Transverse colon (tissue), 4 donors: ENCODE measurements at regions not wholly inside any gene's neighbourhood (a gene's known extent, or its start where the extent isn't known, plus 50 kb on each side); places are given as distances from the start of the nearest gene placed in this dataset.

Experiments
- DNase-seq: peaks from one replicate; pipeline ENCODE4 v3.0.0-alpha.2; 2019
- H3K27ac ChIP-seq, 4 donors: fragments of 200-600 bp; sonication (generic); 2 replicates each; pipeline ENCODE4 v1.5.1; 2016 to 2018; ENCODE audit warnings: inconsistent platforms in 4 of 4
- H3K27me3 ChIP-seq: fragments of 200-600 bp; sonication (generic); 2 replicates; pipeline ENCODE4 v1.5.1; 2017; ENCODE audit warnings: inconsistent platforms
- H3K36me3 ChIP-seq, 4 donors: fragments of 200-600 bp; sonication (generic); 2 replicates each; pipeline ENCODE4 v1.5.1; 2017 to 2019; ENCODE audit warnings: inconsistent platforms in 4 of 4
- H3K4me1 ChIP-seq, 4 donors: fragments of 200-600 bp; sonication (generic); 2 replicates each; pipeline ENCODE4 v1.5.1; 2017 to 2020; ENCODE audit warnings: inconsistent platforms in 4 of 4
- H3K4me3 ChIP-seq, 4 donors: fragments of 200-600 bp; sonication (generic); 1 replicate in 1 of 4; 2 replicates in 3 of 4; pipeline versions ENCODE4 v1.5.1 to v1.6.1; 2017 to 2019; ENCODE audit warnings: inconsistent platforms in 4 of 4
- H3K9me3 ChIP-seq, 2 donors: fragments of 200-600 bp; sonication (generic); 2 replicates each; pipeline ENCODE4 v1.5.1; 2017 to 2019; ENCODE audit warnings: inconsistent platforms in 2 of 2
- EP300 ChIP-seq: sonication (generic); formaldehyde crosslinking; IDR thresholded peaks from one replicate; pipeline ENCODE4 v1.6.1; 2017; ENCODE audit warnings: antibody characterized with exemption, low read depth
- POLR2A ChIP-seq: fragments of 450-650 bp; IDR thresholded peaks from one replicate; pipeline ENCODE4 v1.6.1; 2016; ENCODE audit warnings: antibody characterized with exemption, mild to moderate bottlenecking, moderate library complexity
- POLR2AphosphoS5 ChIP-seq, 3 donors: sonication (generic); formaldehyde crosslinking; IDR thresholded peaks; one replicate each; pipeline ENCODE4 v1.6.1; 2016; ENCODE audit warnings: antibody characterized with exemption in 3 of 3
- WGBS, 2 donors: methylation state at CpG; one replicate each; pipeline ENCODE4 v1.1.5; 2018; ENCODE audit warnings: low coverage in 1 of 2; 5-methylcytosine and 5-hydroxymethylcytosine counted together
- in situ Hi-C, 4 donors: fragments of 200-750 bp; cut with MboI; loops; one replicate each; pipeline versions ENCODE4 v1.15.0 to v1.15.1; 2017; ENCODE audit warnings: low sequenced_read_pairs in 3 of 4, low pct_ligation_motif_present in 1 of 4, low pct_unique_long_range_greater_than_20kb in 1 of 4
- intact Hi-C: fragments of 100-400 bp; cut with DNase I; formaldehyde crosslinking; loops from one replicate; pipeline ENCODE4 v1.15.1; 2023; ENCODE audit warnings: low total_unique reads
- TF ChIP-seq, protein P1 (sequence below), 5 experiments: fragments of 200-600 bp in 3 of 5; fragments of 450-650 bp in 2 of 5; sonication (generic) in 3 of 5; IDR thresholded peaks; 1 replicate in 2 of 5; 2 replicates in 3 of 5; pipeline ENCODE4 v1.5.1; 2016 to 2017; ENCODE audit warnings: antibody characterized with exemption in 5 of 5, inconsistent platforms in 3 of 5, mild to moderate bottlenecking in 2 of 5, moderate library complexity in 1 of 5

DNA sequence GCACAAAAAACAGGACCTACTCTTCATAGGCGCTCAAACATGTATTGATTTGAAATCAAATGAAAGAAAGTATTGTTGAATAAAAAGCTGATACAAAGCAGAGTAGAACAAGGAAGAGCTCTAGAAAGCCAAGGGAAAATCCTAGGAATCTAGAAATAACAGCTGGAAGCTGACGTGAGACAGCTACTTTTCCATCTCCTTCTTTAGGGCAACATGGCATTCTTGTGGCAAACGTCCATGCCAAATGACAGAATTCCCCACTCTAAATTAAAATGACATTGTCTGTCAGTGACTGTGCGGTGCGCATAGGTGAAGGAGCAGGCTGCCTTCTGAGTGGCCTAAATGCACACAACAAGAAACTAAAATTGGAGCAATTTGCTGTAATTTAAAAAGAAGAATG is 557.4 kb downstream of the SOX11 start:
- Histone ChIP-seq H3K9me3 (no peaks in the 10 kb centered on the region), H3K4me1 (no peaks in the 10 kb centered on the region), H3K27me3 (no peaks in the 10 kb centered on the region), H3K27ac (no peak overlapping the region), H3K4me3 (no peak overlapping the region), H3K36me3 (no peaks in the 10 kb centered on the region)
- WGBS, 2 donors: 75 to 76% methylated on average over 5 of the region's 5 CpGs
- TF ChIP-seq POLR2A (no peak), POLR2AphosphoS5 (IDR thresholded peaks at IDR 0.05) (no peak), EP300 (no peak)
- TF ChIP-seq, protein P1, sequence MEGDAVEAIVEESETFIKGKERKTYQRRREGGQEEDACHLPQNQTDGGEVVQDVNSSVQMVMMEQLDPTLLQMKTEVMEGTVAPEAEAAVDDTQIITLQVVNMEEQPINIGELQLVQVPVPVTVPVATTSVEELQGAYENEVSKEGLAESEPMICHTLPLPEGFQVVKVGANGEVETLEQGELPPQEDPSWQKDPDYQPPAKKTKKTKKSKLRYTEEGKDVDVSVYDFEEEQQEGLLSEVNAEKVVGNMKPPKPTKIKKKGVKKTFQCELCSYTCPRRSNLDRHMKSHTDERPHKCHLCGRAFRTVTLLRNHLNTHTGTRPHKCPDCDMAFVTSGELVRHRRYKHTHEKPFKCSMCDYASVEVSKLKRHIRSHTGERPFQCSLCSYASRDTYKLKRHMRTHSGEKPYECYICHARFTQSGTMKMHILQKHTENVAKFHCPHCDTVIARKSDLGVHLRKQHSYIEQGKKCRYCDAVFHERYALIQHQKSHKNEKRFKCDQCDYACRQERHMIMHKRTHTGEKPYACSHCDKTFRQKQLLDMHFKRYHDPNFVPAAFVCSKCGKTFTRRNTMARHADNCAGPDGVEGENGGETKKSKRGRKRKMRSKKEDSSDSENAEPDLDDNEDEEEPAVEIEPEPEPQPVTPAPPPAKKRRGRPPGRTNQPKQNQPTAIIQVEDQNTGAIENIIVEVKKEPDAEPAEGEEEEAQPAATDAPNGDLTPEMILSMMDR (IDR thresholded peaks at IDR 0.05): no peak
- in situ Hi-C loops: no loop called here
- intact Hi-C loops: no loop called here
- DNase-seq: no peak

DNA sequence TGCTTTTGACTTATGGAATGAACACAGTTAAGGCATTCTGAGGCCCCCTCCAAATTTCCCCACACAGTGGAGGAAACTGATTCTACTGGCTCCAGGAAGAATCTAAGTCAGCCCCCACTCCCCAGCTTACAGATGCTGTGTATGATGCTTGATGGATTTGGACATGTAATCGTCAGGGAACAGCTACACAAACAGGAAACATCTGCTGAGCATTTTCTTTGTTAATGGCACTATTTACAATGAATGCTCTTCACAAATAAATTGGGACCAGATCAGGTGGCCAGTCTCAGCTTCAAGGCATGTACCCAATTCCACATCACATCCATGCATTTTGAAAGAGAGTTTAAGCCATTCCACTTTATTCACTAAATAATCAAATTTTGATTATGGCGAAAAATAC is 562.3 kb downstream of the SOX11 start:
- no peak overlapping the region for H3K4me3 ChIP-seq
- H3K4me1 ChIP-seq: no peaks in the 10 kb centered on the region
- TF ChIP-seq EP300 (no peak), POLR2AphosphoS5 (IDR thresholded peaks at IDR 0.05) (no peak), POLR2A (no peak)
- TF ChIP-seq, protein P1 (IDR thresholded peaks at IDR 0.05): no peak
- in situ Hi-C loops (no loop called here), intact Hi-C loops (no loop called here)
- no peak for DNase-seq
- no peaks in the 10 kb centered on the region for H3K27me3 ChIP-seq
- H3K36me3 ChIP-seq: no peaks in the 10 kb centered on the region
- no peaks in the 10 kb centered on the region for H3K9me3 ChIP-seq
- WGBS, 2 donors: 0 to 14% methylated on average over 2 of the region's 2 CpGs
- no peak overlapping the region for H3K27ac ChIP-seq

DNA sequence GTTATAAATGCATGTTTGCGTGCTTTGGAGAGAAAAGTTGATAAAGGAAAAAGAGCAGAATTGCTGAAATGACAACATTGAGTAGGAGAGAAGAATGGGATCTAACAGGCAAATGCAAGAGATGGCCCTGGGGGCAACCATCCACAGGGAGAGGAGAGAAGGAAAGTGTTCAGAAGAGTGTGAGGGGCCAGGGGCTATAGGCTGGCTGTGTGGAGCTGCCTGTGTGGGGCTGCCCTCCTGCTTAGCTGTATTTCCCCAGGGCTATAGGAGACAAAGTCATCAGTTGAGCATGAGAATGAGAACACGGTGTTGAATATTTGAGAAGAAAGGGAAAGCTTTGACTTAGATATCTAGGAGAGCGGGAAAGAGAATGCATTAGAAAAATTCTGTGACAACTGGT is 572.0 kb downstream of the SOX11 start:
- 75 to 92% methylated on average over 3 of the region's 3 CpGs for WGBS, 2 donors
- Histone ChIP-seq H3K4me1 (no peaks in the 10 kb centered on the region), H3K27ac (no peak overlapping the region), H3K4me3 (no peak overlapping the region), H3K36me3 (no peaks in the 10 kb centered on the region), H3K27me3 (no peaks in the 10 kb centered on the region), H3K9me3 (no peaks in the 10 kb centered on the region)
- intact Hi-C loops (no loop called here), in situ Hi-C loops (no loop called here)
- DNase-seq: no peak
- no peak for TF ChIP-seq POLR2AphosphoS5 (IDR thresholded peaks at IDR 0.05)
- no peak for TF ChIP-seq EP300
- TF ChIP-seq, protein P1 (IDR thresholded peaks at IDR 0.05): no peak
- TF ChIP-seq POLR2A: no peak

DNA sequence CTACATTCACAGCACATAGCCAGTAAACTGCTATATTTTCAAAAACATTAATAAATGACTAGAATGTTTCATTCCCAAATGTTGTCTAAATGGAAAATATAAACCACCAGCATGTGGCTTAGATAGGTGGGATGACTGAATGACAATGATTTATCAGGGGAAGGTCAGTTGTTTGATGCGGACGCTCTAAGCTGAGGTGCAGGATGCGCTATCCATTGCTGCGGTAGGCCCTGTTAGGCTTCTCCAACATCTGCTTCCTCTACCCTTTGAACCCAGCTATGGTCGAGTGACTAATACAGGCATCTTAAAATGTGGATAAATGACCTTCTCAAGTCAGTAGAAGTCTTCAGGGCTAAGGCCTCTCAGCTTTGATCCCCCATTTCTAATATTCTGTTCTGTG is 584.2 kb downstream of the CMPK2 start:
- no peaks in the 10 kb centered on the region for H3K27me3 ChIP-seq
- in situ Hi-C loops (no loop called here), intact Hi-C loops (no loop called here)
- WGBS, 2 donors: 81 to 83% methylated on average over 5 of the region's 5 CpGs
- H3K36me3 ChIP-seq: no peaks in the 10 kb centered on the region
- DNase-seq: no peak
- no peaks in the 10 kb centered on the region for H3K4me1 ChIP-seq
- no peak overlapping the region for H3K27ac ChIP-seq
- H3K4me3 ChIP-seq: no peak overlapping the region
- TF ChIP-seq, protein P1 (IDR thresholded peaks at IDR 0.05): no peak
- no peak for TF ChIP-seq EP300
- H3K9me3 ChIP-seq: no peaks in the 10 kb centered on the region
